ENCODE measurements at regions not wholly inside any gene's neighbourhood (a gene's known extent, or its start where the extent isn't known, plus 50 kb on each side); places are given as distances from the start of the nearest gene placed in this dataset.

DNA sequence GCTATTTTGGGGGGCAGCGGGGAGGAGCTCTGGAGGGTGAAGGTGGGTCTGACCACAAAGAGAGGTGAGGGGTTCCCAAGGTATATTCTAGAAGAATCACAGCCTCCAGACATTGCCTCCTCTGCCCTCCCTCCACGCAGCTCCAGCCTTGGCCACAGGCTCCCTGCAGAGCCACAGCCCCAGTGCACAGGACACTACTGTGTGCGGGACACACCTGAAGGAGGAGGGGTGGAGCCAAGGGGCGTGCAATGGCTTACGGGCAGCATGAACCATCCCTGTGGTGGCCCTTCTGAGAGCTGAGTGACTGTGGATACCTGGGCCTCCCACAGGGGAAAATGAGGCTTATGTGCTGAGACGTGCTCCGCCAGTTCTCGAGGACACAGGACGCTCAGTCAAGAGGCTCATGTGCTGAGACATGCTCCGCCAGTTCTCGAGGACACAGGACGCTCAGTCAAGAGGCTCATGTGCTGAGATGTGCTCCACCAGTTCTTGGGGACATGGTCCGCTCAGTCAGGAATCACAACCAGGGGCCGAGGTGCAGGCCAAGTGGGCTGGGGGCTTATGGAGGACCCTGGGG is 417.3 kb downstream of the SHANK2 start:
- DNase-seq = no peak

- DNase-seq = no peak
These were observed 416.3 kb downstream of the SHANK2 start for GRCh38 chr11:70836071-70836470.

DNA sequence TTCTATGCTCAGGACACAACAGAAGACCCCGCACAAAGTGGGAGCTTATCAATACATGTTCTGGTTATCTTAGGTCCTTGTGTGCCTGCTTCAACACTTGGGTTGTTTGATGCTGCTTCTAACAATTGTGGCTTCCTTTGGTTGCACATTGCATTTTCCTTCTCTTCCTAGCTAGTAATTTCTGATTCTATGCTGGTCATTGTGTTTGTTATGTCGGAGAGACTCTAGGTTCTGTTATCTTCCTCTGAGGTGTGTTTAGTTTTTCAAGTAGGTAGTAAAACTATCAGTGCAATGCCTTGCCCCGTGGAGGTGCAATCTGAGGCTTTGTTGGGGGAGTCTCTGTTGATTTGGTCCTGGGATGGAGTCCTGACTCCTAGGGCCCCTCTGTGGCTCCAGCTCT is 414.2 kb downstream of the SHANK2 start:
- DNase-seq = no peak

GRCh38 chr11:70839851-70840250 is 412.5 kb downstream of the SHANK2 start:
- DNase-seq = no peak

DNA sequence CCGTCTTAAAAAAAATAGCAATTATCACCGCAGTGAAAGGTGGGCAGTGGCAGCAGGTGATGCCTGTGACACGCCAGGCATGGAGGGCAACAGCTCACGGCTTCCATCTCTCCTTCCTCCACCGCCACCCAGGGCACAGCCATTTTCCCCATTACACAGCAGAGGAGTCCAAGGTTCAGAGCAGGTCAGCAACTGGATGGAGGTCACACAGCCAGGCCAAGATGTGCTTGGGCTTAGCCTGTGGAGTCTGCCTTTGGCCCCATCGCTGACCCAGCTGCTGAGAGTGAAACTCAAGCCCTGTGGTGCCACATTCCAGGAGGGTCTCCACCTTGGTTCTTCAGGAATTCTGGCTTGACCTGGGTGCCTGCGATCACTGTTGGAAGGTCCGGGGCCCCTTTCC is 411.1 kb downstream of the SHANK2 start:
- no peak for DNase-seq

DNA sequence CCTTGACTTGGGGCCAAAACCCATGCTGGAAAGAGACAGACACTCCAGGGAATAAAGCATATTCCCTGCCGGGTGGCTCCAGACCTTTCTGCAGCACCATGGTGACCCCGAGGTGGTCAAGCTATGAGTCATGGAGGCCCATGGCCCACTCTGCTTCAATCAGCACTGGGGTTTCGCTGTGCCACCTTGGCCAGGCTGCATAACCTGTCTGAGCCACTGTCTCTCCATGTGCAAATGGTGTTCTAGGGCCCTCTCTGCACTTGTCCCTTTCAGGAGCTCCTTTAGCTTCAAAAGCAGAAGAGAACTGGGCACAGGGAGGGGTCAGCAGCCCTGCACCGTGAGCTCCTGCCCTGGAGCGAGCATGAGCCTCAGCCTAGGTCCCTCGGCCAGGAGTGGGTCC is 410.1 kb downstream of the SHANK2 start:
- no peak for DNase-seq

GRCh38 chr11:70842701-70843100 is 409.7 kb downstream of the SHANK2 start:
- no peak for DNase-seq

- no peak for DNase-seq
These were observed 408.5 kb downstream of the SHANK2 start for GRCh38 chr11:70843906-70844305.

DNA sequence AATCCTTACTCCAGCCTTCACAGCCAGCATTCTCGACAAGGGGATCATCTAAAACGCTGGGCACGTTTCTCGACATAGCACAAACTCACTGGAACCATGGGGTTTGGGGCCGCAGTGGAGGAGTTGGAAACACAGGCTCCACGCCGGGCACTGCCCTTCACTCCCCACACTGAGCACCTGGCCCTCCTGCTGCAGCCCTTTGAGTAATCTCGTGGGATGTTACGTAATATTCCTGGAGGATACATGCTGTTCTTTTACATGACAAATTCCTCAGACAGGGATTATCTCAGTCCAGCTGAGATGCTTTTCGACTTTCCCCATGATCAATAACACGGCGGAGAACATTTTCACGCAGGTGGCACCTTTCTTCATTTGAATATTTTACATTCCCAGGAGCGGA is 408.0 kb downstream of the SHANK2 start:
- DNase-seq = no peak

DNA sequence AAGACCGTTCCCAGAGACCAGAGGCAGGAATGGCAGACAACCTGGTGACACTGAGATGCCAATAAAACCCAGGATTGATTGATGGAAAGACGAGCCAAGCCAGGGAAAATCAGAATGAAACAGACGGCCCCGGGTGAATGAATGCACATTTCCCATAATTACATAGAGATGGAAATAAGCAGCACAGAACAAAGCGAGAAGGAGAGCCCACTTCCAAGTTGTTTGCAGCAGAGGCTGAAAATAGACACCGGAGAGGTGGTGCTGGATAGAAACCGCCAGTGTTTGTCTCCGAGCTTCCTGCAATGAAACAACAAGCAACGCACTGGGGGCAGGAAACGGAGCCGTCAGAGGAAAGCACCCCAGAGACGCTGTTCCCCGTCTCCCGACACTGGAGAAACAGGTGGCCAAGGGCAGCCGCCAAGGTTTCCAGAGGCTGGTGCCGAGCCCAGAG is 406.8 kb downstream of the SHANK2 start:
- no peak for DNase-seq

- no peak for DNase-seq
These were observed 405.4 kb downstream of the SHANK2 start for GRCh38 chr11:70846781-70847655.

GRCh38 chr11:70848243-70848750 is 404.1 kb downstream of the SHANK2 start:
- no peak for DNase-seq

DNA sequence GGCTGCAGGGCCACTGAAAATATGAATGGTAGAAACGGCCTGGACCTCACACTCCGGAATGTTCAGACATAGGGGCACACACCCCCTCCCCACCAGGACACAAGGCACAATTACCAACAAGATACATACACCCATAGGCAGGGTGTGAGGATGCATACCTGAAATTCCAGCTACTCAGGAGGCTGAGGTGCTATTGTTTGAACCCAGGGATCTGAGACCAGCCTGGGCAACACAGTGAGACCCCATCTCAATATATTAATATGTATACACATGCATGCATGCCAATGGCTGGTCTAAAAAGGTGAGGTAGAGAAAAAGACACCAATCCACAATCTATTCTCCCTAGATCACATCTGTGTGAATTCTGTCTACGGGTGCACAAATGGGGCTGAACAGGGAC is 403.3 kb downstream of the SHANK2 start:
- no peak for DNase-seq

DNA sequence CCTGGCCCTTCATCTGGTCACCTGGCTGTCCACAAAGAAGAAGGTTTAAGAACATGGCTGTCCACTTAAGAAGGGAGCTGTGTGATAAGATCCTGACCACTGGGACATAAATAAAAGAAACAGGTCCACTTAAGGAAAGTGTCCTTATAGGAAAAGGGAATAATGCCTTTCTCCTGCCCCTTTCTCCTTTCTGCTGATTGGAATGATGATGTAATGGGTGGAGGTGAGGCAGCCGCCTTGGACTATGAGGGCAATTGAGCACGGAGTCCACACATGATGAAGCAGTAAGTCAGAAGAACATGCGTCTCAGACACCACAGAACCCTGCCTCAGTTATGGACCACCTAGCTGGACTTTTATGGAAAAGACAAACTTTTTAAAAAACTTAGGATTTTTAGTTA is 401.1 kb downstream of the SHANK2 start:
- DNase-seq = no peak

GRCh38 chr11:70851907-70852306 is 400.5 kb downstream of the SHANK2 start:
- DNase-seq = no peak

- DNase-seq = no peak
These were observed 399.2 kb downstream of the SHANK2 start for GRCh38 chr11:70853068-70853769.

GRCh38 chr11:70853770-70854108 is 398.6 kb downstream of the SHANK2 start:
- DNase-seq = no peak

GRCh38 chr11:70854201-70854600 is 398.2 kb downstream of the SHANK2 start:
- no peak for DNase-seq

DNA sequence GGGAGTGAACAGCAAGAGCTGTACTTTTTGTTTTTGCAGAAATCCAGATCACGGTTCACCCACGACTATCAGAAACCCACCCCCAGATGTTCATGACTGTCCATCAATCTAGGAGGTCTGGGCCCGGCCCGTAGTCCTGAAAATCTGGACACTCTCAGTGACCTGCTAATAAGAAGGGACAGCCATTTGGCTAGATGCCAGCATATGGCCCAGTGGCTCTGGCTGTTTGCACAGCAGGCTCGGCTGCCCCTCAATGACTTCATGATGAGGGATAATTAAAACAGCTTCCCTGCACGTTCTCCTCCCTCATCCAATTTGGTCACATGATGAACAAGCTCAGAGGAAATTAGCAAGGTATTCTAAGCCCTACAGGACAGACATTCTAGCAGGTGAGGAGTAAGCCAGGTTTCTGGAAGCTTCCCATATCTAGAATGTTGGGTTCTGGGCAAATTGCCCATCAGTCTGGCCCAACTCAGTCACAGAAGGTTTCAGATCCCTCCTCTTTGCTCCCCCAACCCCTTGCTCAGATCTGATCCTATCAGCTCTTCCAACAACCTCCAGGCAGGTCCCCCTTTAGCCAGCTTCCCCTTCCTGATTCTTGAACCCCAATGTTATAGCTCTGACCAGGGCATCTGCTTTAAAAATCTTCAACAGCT is 397.3 kb downstream of the SHANK2 start:
- DNase-seq = no peak

DNA sequence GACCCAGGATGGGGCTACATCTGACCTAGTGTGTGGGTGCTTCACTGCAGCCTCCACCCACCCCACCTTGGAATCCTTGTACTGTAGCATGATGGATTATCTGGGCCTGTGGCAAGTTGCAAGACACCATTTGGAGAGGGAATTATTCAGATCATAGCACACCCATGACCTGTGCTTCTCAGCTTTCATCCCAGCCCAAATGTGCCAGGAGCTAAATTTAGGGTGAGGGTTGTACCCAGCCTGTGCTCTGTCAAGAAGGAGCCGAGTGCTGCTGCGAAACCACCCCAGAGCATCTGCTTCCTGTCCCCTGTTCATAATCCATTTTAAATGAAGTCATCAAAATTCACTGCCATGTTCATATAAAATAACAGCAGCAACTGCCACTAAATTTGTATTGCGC is 394.5 kb downstream of the SHANK2 start:
- no peak for DNase-seq

DNA sequence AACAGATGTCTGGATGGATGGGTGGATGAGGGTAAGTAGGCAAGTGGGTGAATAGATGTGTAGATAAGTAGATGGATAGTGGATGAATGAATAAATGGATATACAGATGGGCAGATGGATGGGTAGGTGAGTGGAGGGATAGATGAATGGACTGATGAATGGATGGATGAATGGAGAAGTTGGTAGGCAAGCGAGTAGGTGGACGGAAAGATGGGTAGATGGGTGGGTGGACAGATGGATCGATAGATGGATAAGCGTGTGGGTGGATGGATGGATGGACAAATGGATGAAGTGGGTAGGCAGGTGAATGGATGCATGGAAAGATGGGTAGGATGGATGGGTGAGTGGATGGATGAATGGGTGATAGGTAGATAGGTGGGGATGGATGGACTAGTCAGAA is 393.2 kb downstream of the SHANK2 start:
- no peak for DNase-seq

DNA sequence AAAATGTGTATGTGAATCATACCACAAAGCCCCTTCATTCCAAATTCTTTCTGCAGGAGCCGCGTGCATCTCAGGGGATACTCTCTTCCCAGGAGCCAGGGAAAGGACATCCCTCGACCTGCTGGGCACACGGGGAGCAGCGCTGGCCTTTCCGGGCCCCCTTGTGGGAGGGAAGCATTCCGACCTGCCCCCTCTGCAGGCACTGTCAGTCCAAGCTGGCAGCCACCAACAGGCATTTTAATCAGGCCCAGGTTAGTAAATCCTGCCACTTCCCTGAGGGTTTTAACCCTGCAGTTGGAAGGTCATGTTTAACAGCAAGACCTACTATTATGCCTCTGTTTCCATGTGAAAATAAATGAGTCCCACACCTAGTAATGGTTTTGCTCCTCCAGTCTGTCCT is 391.5 kb downstream of the SHANK2 start:
- no peak for DNase-seq

DNA sequence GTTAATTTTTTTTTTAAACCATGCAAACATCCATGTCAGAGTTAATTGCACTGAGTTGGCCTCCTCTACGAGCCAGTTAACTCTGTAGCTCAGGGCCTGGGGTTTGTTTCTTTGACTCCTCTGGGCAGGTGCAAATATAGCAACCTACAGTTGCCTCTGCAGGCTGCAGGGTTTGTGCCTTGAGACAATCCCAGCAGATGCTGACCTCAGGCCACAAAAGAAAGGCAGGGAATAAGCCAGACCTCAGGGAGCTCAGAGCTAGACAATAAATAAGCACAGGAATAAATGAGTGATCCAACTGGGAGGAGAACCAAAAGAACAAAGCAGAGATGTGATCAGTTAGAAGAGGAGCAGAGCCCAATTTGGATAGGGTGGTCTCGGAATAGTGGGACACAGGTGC is 390.8 kb downstream of the SHANK2 start:
- DNase-seq = no peak

All from stimulated activated CD4-positive, alpha-beta T cell treated with anti-CD3 and anti-CD28 coated beads, Interleukin-2, amount 100 ng/mL, for 48 hours (primary cell).